HG03066 (cell line): ENCODE measurements at regions not wholly inside any gene's neighbourhood (a gene's known extent, or its start where the extent isn't known, plus 50 kb on each side); places are given as distances from the start of the nearest gene placed in this dataset.
A peak's percentile ranks its signal among the peaks of the same experiment; 100 is the strongest.

Source experiments
- ATAC-seq: cut with Tn5 transposase; IDR thresholded peaks from one replicate; pipeline ENCODE4 v1.9.1; 2021; ENCODE audit warnings: low read depth; ENCODE audit not compliant: unreplicated experiment

GRCh38 chr5:106189121-106189809 is 1481.5 kb downstream of the EFNA5 start:
- no peak for ATAC-seq

GRCh38 chr5:106185661-106186081 is 1485.1 kb downstream of the EFNA5 start:
- ATAC-seq = peak; percentile 63

DNA sequence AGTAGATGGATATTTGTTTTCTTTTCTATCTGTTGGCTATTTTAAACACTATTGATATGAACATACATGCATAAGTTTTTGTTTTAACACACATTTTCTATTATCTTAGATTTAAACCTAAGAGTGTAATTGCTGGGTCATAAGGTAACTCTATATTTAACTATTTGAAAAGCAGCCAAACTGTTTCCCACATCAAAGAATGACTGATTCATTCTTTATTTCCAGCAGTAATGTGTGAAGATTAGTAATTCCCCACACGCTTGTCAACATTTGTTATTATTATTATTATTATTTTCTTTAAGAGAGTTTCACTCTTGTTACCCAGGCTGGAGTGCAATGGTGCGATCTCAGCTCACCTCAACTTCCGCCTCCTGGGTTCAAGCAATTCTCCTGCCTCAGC is 1495.8 kb downstream of the EFNA5 start:
- ATAC-seq = no peak

DNA sequence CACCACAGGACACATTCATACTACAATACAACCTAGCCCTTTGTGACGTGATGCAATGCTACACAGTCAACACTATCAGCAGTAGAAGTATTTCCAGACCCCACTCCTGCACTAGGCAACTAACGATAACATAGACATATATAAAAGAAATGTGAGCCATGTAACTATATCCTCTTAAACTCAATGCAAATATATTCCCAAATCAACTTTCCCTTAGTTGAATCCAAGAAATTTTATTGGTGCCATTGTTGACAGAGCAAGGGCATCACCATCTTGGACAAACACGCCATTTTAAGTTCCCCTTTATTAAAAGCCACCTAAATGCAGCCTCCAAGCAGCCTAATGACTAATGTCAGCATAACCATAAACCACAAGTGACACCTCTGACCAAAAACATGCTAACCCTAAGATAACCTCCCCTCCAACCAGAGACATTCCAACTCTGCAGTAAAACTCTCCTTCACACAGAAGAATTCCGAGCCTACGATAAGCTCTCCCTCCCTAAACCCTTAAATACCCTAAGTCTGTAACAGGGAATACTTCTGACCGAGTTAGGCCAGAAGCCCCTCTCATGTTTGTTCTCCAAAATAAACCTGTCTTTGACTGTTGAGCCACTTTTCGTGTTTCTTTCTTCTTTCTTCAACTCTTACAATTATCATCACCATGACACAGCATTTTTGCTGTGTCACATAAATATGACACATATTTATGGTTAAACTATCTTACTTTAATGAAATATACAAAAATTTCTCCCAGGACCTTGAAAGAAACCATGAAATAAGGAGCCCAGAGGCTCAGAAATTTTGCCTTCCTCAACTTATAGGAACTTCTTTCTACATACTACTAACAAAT is 1497.8 kb downstream of the EFNA5 start:
- no peak for ATAC-seq

DNA sequence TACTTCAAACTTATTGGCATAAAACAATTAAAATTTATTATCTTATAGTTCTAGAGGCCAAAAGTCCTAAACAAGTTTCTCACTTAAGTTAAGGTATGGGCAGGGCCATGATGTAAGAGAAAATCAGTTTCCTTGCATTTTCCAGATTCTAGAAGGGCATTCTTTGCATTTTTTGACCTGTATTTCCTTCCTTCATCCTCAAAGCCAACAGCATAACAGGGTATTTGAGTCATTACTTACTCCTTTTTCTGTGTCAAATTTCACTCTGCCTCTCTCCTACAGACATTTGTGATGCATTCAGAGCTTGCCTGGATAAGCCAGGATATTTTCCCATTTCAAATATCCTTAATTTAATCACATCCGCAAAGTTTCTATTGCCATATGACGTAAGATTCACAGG is 1499.0 kb downstream of the EFNA5 start:
- ATAC-seq = no peak

DNA sequence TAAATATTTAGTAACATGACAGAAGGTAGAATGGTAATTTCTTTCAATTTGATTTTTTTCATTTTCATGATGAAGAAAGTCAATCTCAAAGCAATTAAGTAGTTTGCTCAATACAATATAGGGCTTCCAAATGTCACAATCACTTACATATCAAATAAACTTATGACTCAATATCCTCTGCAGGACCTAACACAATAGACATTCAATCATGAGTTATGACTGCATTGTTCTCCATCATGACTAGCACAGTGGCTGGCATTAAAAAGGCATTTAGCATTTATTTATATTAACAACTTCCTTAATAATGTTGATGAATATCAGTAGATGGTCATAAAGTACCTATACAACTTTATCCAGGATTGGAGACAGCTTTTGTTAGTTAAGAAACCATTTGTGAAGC is 1499.6 kb downstream of the EFNA5 start:
- no peak for ATAC-seq

- ATAC-seq = no peak
Measured at GRCh38 chr5:106167766-106168165, 1503.0 kb downstream of the EFNA5 start.

DNA sequence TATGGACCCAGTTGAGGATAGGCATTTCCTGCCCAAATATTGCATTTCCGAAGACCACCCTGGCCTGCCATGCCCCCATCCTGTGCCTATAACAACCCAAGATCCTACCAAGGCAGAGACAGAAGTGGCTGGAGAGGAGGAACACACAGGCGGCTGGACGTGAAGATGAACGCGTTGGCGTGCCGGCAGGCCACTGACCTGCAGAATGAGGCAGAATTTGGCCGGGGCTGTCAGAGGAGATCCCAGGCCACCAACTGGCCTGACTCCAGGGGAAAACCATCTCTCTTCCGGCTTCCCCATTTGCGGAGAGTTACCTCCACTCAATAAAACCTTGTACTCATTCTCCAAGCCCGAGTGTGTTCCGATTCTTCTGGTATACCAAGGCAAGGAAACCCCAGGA is 1507.5 kb downstream of the EFNA5 start:
- no peak for ATAC-seq

- ATAC-seq = no peak
Measured at GRCh38 chr5:106159616-106160015, 1511.1 kb downstream of the EFNA5 start.

- no peak for ATAC-seq
Measured at GRCh38 chr5:106154280-106154716, 1516.4 kb downstream of the EFNA5 start.

GRCh38 chr5:106152569-106152968 is 1518.2 kb downstream of the EFNA5 start:
- ATAC-seq = no peak

DNA sequence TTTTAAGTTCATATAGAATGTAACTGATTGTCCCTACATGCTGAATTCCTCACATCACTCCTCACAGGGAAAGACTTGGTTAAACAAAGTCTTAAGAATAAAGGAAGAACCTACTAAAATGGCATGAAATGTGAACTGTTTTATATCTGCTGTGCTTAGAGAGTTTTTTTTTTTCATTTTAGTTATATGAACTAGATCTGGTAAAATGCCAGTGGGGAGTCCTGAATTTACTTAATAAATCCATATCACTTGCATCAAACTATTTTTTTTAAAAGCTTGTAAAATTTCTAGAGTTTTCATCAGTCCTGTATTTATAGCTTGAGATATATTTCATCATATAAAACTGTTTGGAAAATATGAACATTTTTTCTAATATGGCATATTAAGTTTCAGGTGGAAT is 1528.6 kb downstream of the EFNA5 start:
- ATAC-seq = no peak

GRCh38 chr5:106140101-106140500 is 1530.6 kb downstream of the EFNA5 start:
- ATAC-seq = no peak

DNA sequence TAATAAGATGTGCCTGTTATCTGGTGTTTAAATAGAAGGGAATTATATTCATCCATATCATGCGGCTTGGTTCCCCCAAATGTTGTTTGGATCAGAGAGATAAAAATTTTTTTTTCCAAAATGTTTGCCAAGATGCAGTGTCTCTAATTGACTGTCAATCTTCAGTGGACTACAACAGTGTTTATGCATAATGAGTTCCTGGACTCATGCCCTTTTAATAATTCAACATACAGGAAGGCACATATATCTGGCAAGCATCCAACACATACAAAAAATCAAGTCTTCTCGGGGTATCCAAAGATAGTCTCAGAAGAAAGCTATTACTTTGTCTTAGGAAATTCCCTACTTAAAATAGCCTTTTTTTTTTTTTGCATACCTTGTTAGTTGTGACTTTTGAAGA is 1534.7 kb downstream of the EFNA5 start:
- no peak for ATAC-seq

DNA sequence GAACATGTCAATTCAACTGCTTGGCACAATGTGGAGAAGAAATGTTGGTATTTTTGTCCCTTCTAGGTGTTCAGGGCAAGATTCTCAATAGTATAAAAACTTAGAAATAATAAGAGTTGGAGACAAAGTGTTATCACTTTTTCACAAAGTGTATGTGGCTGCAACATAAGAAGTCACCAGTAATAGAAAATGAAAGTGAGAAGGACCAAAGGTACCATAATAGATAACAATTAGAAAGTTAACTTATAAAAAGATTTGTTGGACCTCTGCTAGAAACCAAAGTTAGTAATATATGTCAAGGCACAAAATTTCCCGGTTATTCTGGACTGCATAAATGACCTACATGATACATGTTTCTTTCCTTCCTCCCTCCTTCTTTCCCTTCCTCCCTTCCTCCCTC is 1535.3 kb downstream of the EFNA5 start:
- ATAC-seq = no peak

- no peak for ATAC-seq
Measured at GRCh38 chr5:106134549-106134948, 1536.2 kb downstream of the EFNA5 start.

DNA sequence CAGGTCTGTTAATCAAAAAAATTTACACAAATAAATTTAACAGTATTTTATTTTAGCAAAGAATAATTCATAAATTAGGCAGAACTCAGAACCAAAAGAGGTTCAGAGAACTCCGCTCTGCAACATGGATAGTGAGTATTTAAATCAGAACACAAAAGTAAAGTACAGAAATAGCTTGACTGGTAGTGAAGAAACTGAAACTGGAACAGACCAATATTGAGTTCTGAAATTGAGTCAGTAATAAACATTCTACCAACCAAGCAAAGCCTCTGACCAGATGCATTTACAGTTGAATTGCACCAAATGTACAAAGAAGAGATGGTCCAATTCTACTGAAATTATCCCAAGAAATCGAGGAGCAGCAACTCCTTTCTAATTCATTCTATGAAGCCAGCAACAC is 1542.8 kb downstream of the EFNA5 start:
- ATAC-seq = peak; percentile 93

- peak; percentile 72 for ATAC-seq
Measured at GRCh38 chr5:106127341-106127781, 1543.4 kb downstream of the EFNA5 start.

DNA sequence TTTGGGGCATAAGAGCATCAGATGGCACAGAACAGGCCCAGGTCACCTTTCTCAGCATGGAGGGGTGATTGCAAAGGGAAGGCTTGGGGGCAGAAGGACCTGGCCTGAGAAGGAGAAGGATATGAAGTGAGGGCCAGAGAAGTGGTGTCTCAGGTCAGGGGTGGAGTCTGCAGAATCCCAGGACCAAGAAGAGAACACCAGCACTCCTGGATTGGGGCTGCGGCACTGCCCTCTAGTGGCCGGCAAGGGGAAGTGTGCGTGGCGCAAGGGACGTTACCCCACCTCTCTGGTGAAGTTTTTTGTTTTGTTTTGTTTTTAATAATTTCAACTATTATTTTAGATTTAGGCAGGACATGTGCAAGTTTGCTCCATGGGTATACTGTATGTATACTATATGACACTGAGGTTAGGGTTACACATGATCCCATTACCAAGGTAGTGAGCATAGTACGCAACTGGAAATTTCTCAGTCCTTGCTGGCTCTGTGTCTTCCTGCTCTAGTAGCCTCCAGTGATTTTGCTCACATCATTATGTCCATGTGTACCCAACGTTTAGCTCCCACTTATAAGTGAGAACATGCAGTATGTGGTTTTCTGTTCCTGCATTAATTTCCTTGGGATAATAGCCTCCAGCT is 1548.6 kb downstream of the EFNA5 start:
- peak; percentile 87 for ATAC-seq

DNA sequence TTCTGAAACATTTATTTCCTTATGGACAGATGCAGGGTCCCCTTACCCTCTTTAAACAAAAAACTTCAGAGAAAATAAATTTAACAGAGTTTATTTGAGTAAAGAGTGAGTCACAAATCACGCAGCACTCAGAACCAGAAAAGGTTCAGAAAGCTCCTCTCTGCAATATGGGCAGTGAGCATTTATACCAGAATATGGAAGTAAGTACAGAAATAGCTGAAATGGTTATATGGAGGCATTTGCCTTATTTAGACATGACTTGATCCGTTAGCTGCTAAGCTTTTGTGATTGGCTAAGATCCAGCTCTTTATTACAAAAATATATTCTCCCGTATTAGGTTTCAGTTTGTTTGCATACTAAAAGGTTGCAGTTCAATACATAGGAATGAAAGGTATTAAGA is 1554.1 kb downstream of the EFNA5 start:
- ATAC-seq = no peak

DNA sequence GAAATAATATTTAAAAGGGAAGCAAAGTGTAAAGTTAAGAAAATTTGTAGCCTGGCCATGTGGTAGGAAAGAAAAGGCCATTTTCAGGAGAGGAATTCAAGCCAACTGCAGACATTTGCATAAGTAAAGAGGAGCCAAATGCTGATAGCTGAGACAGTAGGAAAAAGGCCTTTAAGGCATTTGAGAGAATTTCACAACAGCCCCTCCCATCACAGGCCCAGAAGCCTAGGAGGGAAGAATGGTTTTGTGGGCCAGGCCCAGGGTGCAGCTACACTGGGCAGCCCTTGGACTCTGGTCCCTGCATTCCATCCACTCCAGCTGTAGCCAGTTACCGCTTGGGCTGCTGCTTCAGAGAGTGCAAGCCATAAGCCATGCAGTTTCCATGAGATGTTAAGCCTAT is 1556.8 kb downstream of the EFNA5 start:
- ATAC-seq = no peak
